ENCODE measurements at regions not wholly inside any gene's neighbourhood (a gene's known extent, or its start where the extent isn't known, plus 50 kb on each side); places are given as distances from the start of the nearest gene placed in this dataset.

- Histone ChIP-seq H3K9ac (ENCODE audit: insufficient read length) (no peak overlapping the region), H3K4me3 (no peak overlapping the region), H3K27ac (no peak overlapping the region), H3K36me3 (ENCODE audit: insufficient read depth, low read length) (no peaks in the 10 kb centered on the region), H3K9me3 (ENCODE audit: low read depth, low read length) (no peaks in the 10 kb centered on the region)
- TF ChIP-seq POLR2AphosphoS5 (IDR thresholded peaks at IDR 0.05; ENCODE audit: borderline replicate concordance, low read depth, low read length), result no peak
- TF ChIP-seq EZH2 (IDR thresholded peaks at IDR 0.05), result no peak
- TF ChIP-seq FOXP2 (optimal IDR thresholded peaks at IDR 0.05; ENCODE audit: control extremely low read depth, extremely low read length, insufficient read depth), result no peak
- DNase-seq (ENCODE audit: low read depth, low spot score), result no peak
Measured at GRCh38 chr17:55895112-55895759, 144.4 kb downstream of the PCTP start.

GRCh38 chr17:55897301-55897700, 146.4 kb downstream of the PCTP start:
- Histone ChIP-seq H3K9ac (ENCODE audit: insufficient read length) (no peak overlapping the region), H3K27ac (no peak overlapping the region), H3K4me3 (no peak overlapping the region), H3K36me3 (ENCODE audit: insufficient read depth, low read length) (no peaks in the 10 kb centered on the region), H3K9me3 (ENCODE audit: low read depth, low read length) (no peaks in the 10 kb centered on the region)
- no peak for TF ChIP-seq FOXP2 (optimal IDR thresholded peaks at IDR 0.05; ENCODE audit: control extremely low read depth, extremely low read length, insufficient read depth)
- no peak for TF ChIP-seq POLR2AphosphoS5 (IDR thresholded peaks at IDR 0.05; ENCODE audit: borderline replicate concordance, low read depth, low read length)
- no peak for TF ChIP-seq EZH2 (IDR thresholded peaks at IDR 0.05)
- no peak for DNase-seq (ENCODE audit: low read depth, low spot score)

GRCh38 chr17:55898195-55898594, 147.3 kb downstream of the PCTP start:
- Histone ChIP-seq H3K36me3 (ENCODE audit: insufficient read depth, low read length) (no peaks in the 10 kb centered on the region), H3K4me3 (no peak overlapping the region), H3K9me3 (ENCODE audit: low read depth, low read length) (no peaks in the 10 kb centered on the region), H3K27ac (no peak overlapping the region), H3K9ac (ENCODE audit: insufficient read length) (no peak overlapping the region)
- DNase-seq (ENCODE audit: low read depth, low spot score), result no peak
- TF ChIP-seq POLR2AphosphoS5 (IDR thresholded peaks at IDR 0.05; ENCODE audit: borderline replicate concordance, low read depth, low read length), result no peak
- no peak for TF ChIP-seq FOXP2 (optimal IDR thresholded peaks at IDR 0.05; ENCODE audit: control extremely low read depth, extremely low read length, insufficient read depth)
- no peak for TF ChIP-seq EZH2 (IDR thresholded peaks at IDR 0.05)

GRCh38 chr17:55900188-55900587, 149.3 kb downstream of the PCTP start:
- no peaks in the 10 kb centered on the region for H3K36me3 ChIP-seq (ENCODE audit: insufficient read depth, low read length)
- no peaks in the 10 kb centered on the region for H3K9me3 ChIP-seq (ENCODE audit: low read depth, low read length)
- no peak for DNase-seq (ENCODE audit: low read depth, low spot score)
- H3K27ac ChIP-seq, result no peak overlapping the region
- no peak overlapping the region for H3K9ac ChIP-seq (ENCODE audit: insufficient read length)
- TF ChIP-seq POLR2AphosphoS5 (IDR thresholded peaks at IDR 0.05; ENCODE audit: borderline replicate concordance, low read depth, low read length), result no peak
- TF ChIP-seq EZH2 (IDR thresholded peaks at IDR 0.05), result no peak
- H3K4me3 ChIP-seq, result no peak overlapping the region

GRCh38 chr17:55903028-55903690, 152.3 kb downstream of the PCTP start:
- no peak for DNase-seq (ENCODE audit: low read depth, low spot score)
- Histone ChIP-seq H3K36me3 (ENCODE audit: insufficient read depth, low read length) (no peaks in the 10 kb centered on the region), H3K9ac (ENCODE audit: insufficient read length) (no peak overlapping the region), H3K4me3 (no peak overlapping the region), H3K27ac (no peak overlapping the region), H3K9me3 (ENCODE audit: low read depth, low read length) (no peaks in the 10 kb centered on the region)
- TF ChIP-seq FOXP2 (optimal IDR thresholded peaks at IDR 0.05; ENCODE audit: control extremely low read depth, extremely low read length, insufficient read depth), result no peak

- Histone ChIP-seq H3K27ac (no peak overlapping the region), H3K36me3 (ENCODE audit: insufficient read depth, low read length) (no peaks in the 10 kb centered on the region), H3K4me3 (no peak overlapping the region), H3K9me3 (ENCODE audit: low read depth, low read length) (no peaks in the 10 kb centered on the region), H3K9ac (ENCODE audit: insufficient read length) (no peak overlapping the region)
- TF ChIP-seq FOXP2 (optimal IDR thresholded peaks at IDR 0.05; ENCODE audit: control extremely low read depth, extremely low read length, insufficient read depth) (no peak), EZH2 (IDR thresholded peaks at IDR 0.05) (no peak), POLR2AphosphoS5 (IDR thresholded peaks at IDR 0.05; ENCODE audit: borderline replicate concordance, low read depth, low read length) (no peak)
- no peak for DNase-seq (ENCODE audit: low read depth, low spot score)
Measured at GRCh38 chr17:55909776-55910175, 158.9 kb downstream of the PCTP start.

- Histone ChIP-seq H3K9ac (ENCODE audit: insufficient read length) (no peak overlapping the region), H3K4me3 (no peak overlapping the region), H3K9me3 (ENCODE audit: low read depth, low read length) (no peaks in the 10 kb centered on the region), H3K36me3 (ENCODE audit: insufficient read depth, low read length) (no peaks in the 10 kb centered on the region), H3K27ac (no peak overlapping the region)
- TF ChIP-seq EZH2 (IDR thresholded peaks at IDR 0.05), result no peak
- no peak for TF ChIP-seq FOXP2 (optimal IDR thresholded peaks at IDR 0.05; ENCODE audit: control extremely low read depth, extremely low read length, insufficient read depth)
- no peak for TF ChIP-seq POLR2AphosphoS5 (IDR thresholded peaks at IDR 0.05; ENCODE audit: borderline replicate concordance, low read depth, low read length)
- DNase-seq (ENCODE audit: low read depth, low spot score), result no peak
Measured at GRCh38 chr17:55911186-55911585, 160.3 kb downstream of the PCTP start.

GRCh38 chr17:55925440-55925839, 174.6 kb downstream of the PCTP start:
- H3K27ac ChIP-seq, result no peak overlapping the region
- TF ChIP-seq FOXP2 (optimal IDR thresholded peaks at IDR 0.05; ENCODE audit: control extremely low read depth, extremely low read length, insufficient read depth) (no peak), POLR2AphosphoS5 (IDR thresholded peaks at IDR 0.05; ENCODE audit: borderline replicate concordance, low read depth, low read length) (no peak), EZH2 (IDR thresholded peaks at IDR 0.05) (no peak)
- H3K36me3 ChIP-seq (ENCODE audit: insufficient read depth, low read length), result no peaks in the 10 kb centered on the region
- no peak overlapping the region for H3K4me3 ChIP-seq
- DNase-seq (ENCODE audit: low read depth, low spot score), result no peak
- no peak overlapping the region for H3K9ac ChIP-seq (ENCODE audit: insufficient read length)
- H3K9me3 ChIP-seq (ENCODE audit: low read depth, low read length), result no peaks in the 10 kb centered on the region
